Osteoblast (primary cell): ENCODE measurements at regions not wholly inside any gene's neighbourhood (a gene's known extent, or its start where the extent isn't known, plus 50 kb on each side); places are given as distances from the start of the nearest gene placed in this dataset.

ENCODE experiments used
- DNase-seq: peaks from one replicate; pipeline ENCODE4 v3.0.0; 2011; ENCODE audit warnings: low spot score, mixed read lengths; ENCODE audit not compliant: insufficient read length; ENCODE audit errors: missing footprints
- H2AFZ ChIP-seq: 2 replicates; pipeline ENCODE4 v1.6.0; 2011; ENCODE audit warnings: mild to moderate bottlenecking, low read length
- H3K27ac ChIP-seq: 2 replicates; pipeline ENCODE4 v1.5.1; 2011; ENCODE audit warnings: mild to moderate bottlenecking, low read depth, low read length, moderate library complexity
- H3K27me3 ChIP-seq: 2 replicates; pipeline ENCODE4 v1.6.0; 2012; ENCODE audit warnings: mild to moderate bottlenecking, control low read depth, inconsistent platforms, low read length, moderate library complexity; ENCODE audit not compliant: insufficient read depth
- H3K36me3 ChIP-seq: 2 replicates; pipeline ENCODE4 v1.5.1; 2011; ENCODE audit warnings: mild to moderate bottlenecking, low read length, control low read depth, moderate library complexity; ENCODE audit not compliant: insufficient read depth
- H3K4me1 ChIP-seq: 2 replicates; pipeline ENCODE4 v1.5.1; 2011; ENCODE audit warnings: mild to moderate bottlenecking, low read length, control low read depth, moderate library complexity; ENCODE audit not compliant: insufficient read depth
- H3K4me2 ChIP-seq: 2 replicates; pipeline ENCODE4 v1.6.0; 2011; ENCODE audit warnings: mild to moderate bottlenecking, low read length; ENCODE audit not compliant: insufficient read depth
- H3K4me3 ChIP-seq: fragments of 200-600 bp; sonication (generic); 3 replicates; pipeline ENCODE4 v1.5.1; 2012; ENCODE audit warnings: mild to moderate bottlenecking, low read length, inconsistent platforms; ENCODE audit not compliant: insufficient read depth
- H3K79me2 ChIP-seq: 2 replicates; pipeline ENCODE4 v1.6.0; 2012; ENCODE audit warnings: mild to moderate bottlenecking, low read length, control low read depth, inconsistent platforms; ENCODE audit not compliant: insufficient read depth
- H3K9me3 ChIP-seq: 2 replicates; pipeline ENCODE4 v1.5.1; 2011; ENCODE audit warnings: low read depth, low read length, control low read depth
- H4K20me1 ChIP-seq: 2 replicates; pipeline ENCODE4 v1.6.0; 2012; ENCODE audit warnings: mild to moderate bottlenecking, low read length, control low read depth; ENCODE audit not compliant: insufficient read depth
- CTCF ChIP-seq: IDR thresholded peaks from 2 replicates; pipeline ENCODE4 v1.5.1; 2011; ENCODE audit warnings: mild to moderate bottlenecking, low read depth, low read length, moderate library complexity; ENCODE audit errors: extremely low read depth

GRCh38 chr15:66848686-66849392 lies 146.8 kb downstream of the SMAD6 start:
- Histone ChIP-seq H3K4me2 (no peak overlapping the region), H3K9me3 (no peaks in the 10 kb centered on the region), H3K27me3 (no peaks in the 10 kb centered on the region), H4K20me1 (no peaks in the 10 kb centered on the region), H3K79me2 (peaks cover 59% of the 10 kb centered on the region), H3K4me3 (no peak overlapping the region), H3K4me1 (peaks cover 13% of the 10 kb centered on the region), H3K27ac (no peak overlapping the region), H3K36me3 (peaks cover 10% of the 10 kb centered on the region), H2AFZ (no peak overlapping the region)
- TF ChIP-seq CTCF, result no peak
- no peak for DNase-seq

GRCh38 chr15:66849393-66849745 lies 147.3 kb downstream of the SMAD6 start:
- no peaks in the 10 kb centered on the region for H3K27me3 ChIP-seq
- no peak overlapping the region for H2AFZ ChIP-seq
- TF ChIP-seq CTCF, result no peak
- no peak overlapping the region for H3K4me3 ChIP-seq
- H3K27ac ChIP-seq, result peak overlapping the region; percentile 43
- H3K9me3 ChIP-seq, result no peaks in the 10 kb centered on the region
- peaks cover 13% of the 10 kb centered on the region for H3K4me1 ChIP-seq
- no peaks in the 10 kb centered on the region for H4K20me1 ChIP-seq
- H3K4me2 ChIP-seq, result no peak overlapping the region
- DNase-seq, result no peak
- peaks cover 6% of the 10 kb centered on the region for H3K36me3 ChIP-seq
- H3K79me2 ChIP-seq, result peaks cover 59% of the 10 kb centered on the region

GRCh38 chr15:66849746-66850077 lies 147.7 kb downstream of the SMAD6 start:
- H3K4me2 ChIP-seq, result no peak overlapping the region
- no peaks in the 10 kb centered on the region for H3K27me3 ChIP-seq
- no peak overlapping the region for H3K4me3 ChIP-seq
- no peaks in the 10 kb centered on the region for H4K20me1 ChIP-seq
- H3K9me3 ChIP-seq, result no peaks in the 10 kb centered on the region
- no peak for TF ChIP-seq CTCF
- DNase-seq, result peak; percentile 84
- peaks cover 13% of the 10 kb centered on the region for H3K4me1 ChIP-seq
- peaks cover 3% of the 10 kb centered on the region for H3K36me3 ChIP-seq
- no peak overlapping the region for H2AFZ ChIP-seq
- H3K79me2 ChIP-seq, result peaks cover 59% of the 10 kb centered on the region
- peak overlapping the region; percentile 43 for H3K27ac ChIP-seq

GRCh38 chr15:66850078-66850991 lies 148.3 kb downstream of the SMAD6 start:
- peak overlapping the region; percentile 23 for H3K4me2 ChIP-seq
- no peak for DNase-seq
- H3K27ac ChIP-seq, result peak overlapping the region; percentile 50
- no peaks in the 10 kb centered on the region for H3K27me3 ChIP-seq
- no peaks in the 10 kb centered on the region for H3K36me3 ChIP-seq
- H2AFZ ChIP-seq, result no peak overlapping the region
- no peak for TF ChIP-seq CTCF
- peaks cover 19% of the 10 kb centered on the region for H3K4me1 ChIP-seq
- H3K4me3 ChIP-seq, result no peak overlapping the region
- H3K9me3 ChIP-seq, result no peaks in the 10 kb centered on the region
- peaks cover 55% of the 10 kb centered on the region for H3K79me2 ChIP-seq
- no peaks in the 10 kb centered on the region for H4K20me1 ChIP-seq
